ENCODE measurements at regions not wholly inside any gene's neighbourhood (a gene's known extent, or its start where the extent isn't known, plus 50 kb on each side); places are given as distances from the start of the nearest gene placed in this dataset.

GRCh38 chr1:83802460-83803152 lies 196.3 kb downstream of the TTLL7 start:
- TF ChIP-seq TAF1 (IDR thresholded peaks at IDR 0.05; ENCODE audit: borderline replicate concordance, low read depth, low read length), result no peak
- TF ChIP-seq POLR2AphosphoS5 (IDR thresholded peaks at IDR 0.05; ENCODE audit: low read depth, low read length), result no peak
- TF ChIP-seq POLR2A (IDR thresholded peaks at IDR 0.05; ENCODE audit: low read depth, low read length), result no peak
